CD4-positive, alpha-beta T cell treated with Interferon alpha-2 for 1 hour (primary cell): ENCODE measurements at regions not wholly inside any gene's neighbourhood (a gene's known extent, or its start where the extent isn't known, plus 50 kb on each side); places are given as distances from the start of the nearest gene placed in this dataset.
"Not testable (repeated sequence)": the region's sequence is repeated elsewhere in the genome, so short reads cannot be mapped to it uniquely, and the experiment has no call there.

Experiments used
- DNase-seq, 2 donors: peaks; one replicate each; pipeline ENCODE4 v3.0.0-alpha.2; 2020 to 2022

- no peak for DNase-seq
These were observed 423.2 kb downstream of the PYDC2 start for GRCh38 chr3:191884132-191884531.

- no peak for DNase-seq
These were observed 428.1 kb downstream of the PYDC2 start for GRCh38 chr3:191889106-191889505.

- DNase-seq: no peak
These were observed 428.8 kb downstream of the PYDC2 start for GRCh38 chr3:191889756-191890155.

- no peak for DNase-seq
These were observed 433.4 kb downstream of the PYDC2 start for GRCh38 chr3:191894406-191894805.

- DNase-seq: no peak
These were observed 440.8 kb downstream of the PYDC2 start for GRCh38 chr3:191901741-191902140.

GRCh38 chr3:191912616-191913204 lies 451.7 kb downstream of the PYDC2 start:
- no peak for DNase-seq

GRCh38 chr3:191915712-191916111 lies 454.7 kb downstream of the PYDC2 start:
- no peak for DNase-seq

- no peak for DNase-seq
These were observed 458.6 kb downstream of the PYDC2 start for GRCh38 chr3:191919491-191920026.

- no peak for DNase-seq
These were observed 461.6 kb downstream of the PYDC2 start for GRCh38 chr3:191922570-191922969.

- DNase-seq: not testable (repeated sequence)
These were observed 466.3 kb downstream of the PYDC2 start for GRCh38 chr3:191927183-191927817.

GRCh38 chr3:191927998-191928397 lies 467.0 kb downstream of the PYDC2 start:
- not testable (repeated sequence) for DNase-seq

GRCh38 chr3:191944835-191945234 lies 483.9 kb downstream of the PYDC2 start:
- no peak for DNase-seq

GRCh38 chr3:191952186-191952585 lies 491.2 kb downstream of the PYDC2 start:
- no peak for DNase-seq

- no peak for DNase-seq
These were observed 491.6 kb downstream of the PYDC2 start for GRCh38 chr3:191952609-191953008.

- DNase-seq: no peak
These were observed 498.2 kb downstream of the PYDC2 start for GRCh38 chr3:191958980-191959671.

GRCh38 chr3:191959876-191960413 lies 499.0 kb downstream of the PYDC2 start:
- no peak for DNase-seq

- no peak for DNase-seq
These were observed 500.1 kb downstream of the PYDC2 start for GRCh38 chr3:191961022-191961421.

GRCh38 chr3:191961529-191961928 lies 500.6 kb downstream of the PYDC2 start:
- no peak for DNase-seq

GRCh38 chr3:191962324-191962723 lies 501.4 kb downstream of the PYDC2 start:
- no peak for DNase-seq

- no peak for DNase-seq
These were observed 502.2 kb downstream of the PYDC2 start for GRCh38 chr3:191963182-191963581.

- DNase-seq: no peak
These were observed 505.6 kb downstream of the PYDC2 start for GRCh38 chr3:191966556-191966955.

GRCh38 chr3:191968299-191968698 lies 507.3 kb downstream of the PYDC2 start:
- DNase-seq: no peak

GRCh38 chr3:191972714-191973398 lies 511.9 kb downstream of the PYDC2 start:
- DNase-seq: no peak
